GM12874 (cell line): ENCODE measurements at regions not wholly inside any gene's neighbourhood (a gene's known extent, or its start where the extent isn't known, plus 50 kb on each side); places are given as distances from the start of the nearest gene placed in this dataset.

Source experiments
- TF ChIP-seq, protein P1 (sequence below): IDR thresholded peaks from 2 replicates; pipeline ENCODE4 v1.5.1; 2011; ENCODE audit warnings: low read depth, mild to moderate bottlenecking, control low read depth, low read length, moderate library complexity; ENCODE audit not compliant: insufficient read depth

DNA sequence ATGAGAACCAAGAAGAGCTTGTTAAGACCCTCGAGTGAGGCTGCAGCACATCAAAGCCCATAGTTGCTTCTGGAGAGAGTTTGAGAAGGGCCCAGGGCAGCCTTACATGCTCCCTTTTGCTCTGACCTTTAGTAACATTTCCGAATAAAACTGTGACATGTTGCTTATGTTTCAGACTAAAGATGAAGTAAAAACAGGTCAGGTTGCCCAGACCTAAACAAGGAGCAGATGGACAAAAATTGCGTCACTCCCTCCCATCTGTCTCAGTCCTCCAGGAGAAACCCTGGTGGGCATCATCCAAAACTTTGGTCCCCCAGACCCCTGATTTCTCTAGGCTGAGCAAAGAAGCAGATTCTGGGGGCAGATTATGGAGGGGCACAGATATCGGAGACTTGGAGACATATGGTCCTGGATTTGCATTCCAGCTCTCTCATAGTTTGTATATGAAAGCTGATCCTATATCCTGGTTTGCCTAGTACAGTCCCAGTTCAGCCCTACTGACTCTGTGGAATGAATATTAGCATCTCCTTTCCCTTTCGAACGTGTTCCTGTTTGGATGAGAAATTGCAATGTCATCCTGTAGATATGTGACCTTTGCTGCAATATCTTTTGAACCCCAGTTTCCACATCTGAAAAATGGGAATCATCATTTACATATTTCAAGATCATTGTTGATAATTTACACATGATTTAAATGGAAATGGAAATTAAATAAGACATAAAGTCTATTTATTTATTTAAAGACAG is 304.9 kb upstream of the USP24 start:
- TF ChIP-seq, protein P1, sequence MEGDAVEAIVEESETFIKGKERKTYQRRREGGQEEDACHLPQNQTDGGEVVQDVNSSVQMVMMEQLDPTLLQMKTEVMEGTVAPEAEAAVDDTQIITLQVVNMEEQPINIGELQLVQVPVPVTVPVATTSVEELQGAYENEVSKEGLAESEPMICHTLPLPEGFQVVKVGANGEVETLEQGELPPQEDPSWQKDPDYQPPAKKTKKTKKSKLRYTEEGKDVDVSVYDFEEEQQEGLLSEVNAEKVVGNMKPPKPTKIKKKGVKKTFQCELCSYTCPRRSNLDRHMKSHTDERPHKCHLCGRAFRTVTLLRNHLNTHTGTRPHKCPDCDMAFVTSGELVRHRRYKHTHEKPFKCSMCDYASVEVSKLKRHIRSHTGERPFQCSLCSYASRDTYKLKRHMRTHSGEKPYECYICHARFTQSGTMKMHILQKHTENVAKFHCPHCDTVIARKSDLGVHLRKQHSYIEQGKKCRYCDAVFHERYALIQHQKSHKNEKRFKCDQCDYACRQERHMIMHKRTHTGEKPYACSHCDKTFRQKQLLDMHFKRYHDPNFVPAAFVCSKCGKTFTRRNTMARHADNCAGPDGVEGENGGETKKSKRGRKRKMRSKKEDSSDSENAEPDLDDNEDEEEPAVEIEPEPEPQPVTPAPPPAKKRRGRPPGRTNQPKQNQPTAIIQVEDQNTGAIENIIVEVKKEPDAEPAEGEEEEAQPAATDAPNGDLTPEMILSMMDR: no peak

- TF ChIP-seq, protein P1: no peak
These were observed 304.1 kb upstream of the USP24 start for GRCh38 chr1:55519276-55519675.

- TF ChIP-seq, protein P1: no peak
These were observed 301.9 kb upstream of the USP24 start for GRCh38 chr1:55517036-55517435.

DNA sequence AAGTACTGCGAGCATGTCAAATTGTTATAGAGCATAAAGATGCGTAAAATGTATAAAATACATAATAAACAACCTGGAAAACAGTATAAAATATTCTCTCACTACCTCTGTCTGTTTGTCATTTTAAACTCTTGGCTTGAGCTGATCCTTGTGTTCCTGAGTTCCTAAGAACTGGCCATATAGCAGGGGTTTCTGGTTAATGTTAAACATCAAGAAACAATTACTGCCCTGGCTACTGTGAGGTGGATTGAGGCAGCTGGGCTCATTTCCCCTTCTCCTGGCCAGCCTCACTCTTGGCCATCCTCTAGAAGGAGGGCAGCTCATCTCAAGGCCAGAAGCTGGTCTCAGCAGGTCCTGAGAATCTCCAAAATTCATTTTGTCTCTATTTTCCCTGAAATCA is 297.3 kb upstream of the USP24 start:
- TF ChIP-seq, protein P1: no peak

- TF ChIP-seq, protein P1: no peak
These were observed 292.4 kb upstream of the USP24 start for GRCh38 chr1:55507578-55507931.

GRCh38 chr1:55506740-55507577 is 291.8 kb upstream of the USP24 start:
- TF ChIP-seq, protein P1: no peak

- TF ChIP-seq, protein P1: no peak
These were observed 290.2 kb upstream of the USP24 start for GRCh38 chr1:55505326-55505725.
